HG03060 (cell line): ENCODE measurements at regions not wholly inside any gene's neighbourhood (a gene's known extent, or its start where the extent isn't known, plus 50 kb on each side); places are given as distances from the start of the nearest gene placed in this dataset.
"Not testable (repeated sequence)": the region's sequence is repeated elsewhere in the genome, so short reads cannot be mapped to it uniquely, and the experiment has no call there.

Source experiments
- ATAC-seq: cut with Tn5 transposase; IDR thresholded peaks from one replicate; pipeline ENCODE4 v1.9.1; 2021; ENCODE audit warnings: low read depth, moderate number of reproducible peaks; ENCODE audit not compliant: unreplicated experiment

GRCh38 chr22:22296047-22296446 is 51.5 kb downstream of the VPREB1 start:
- ATAC-seq: not testable (repeated sequence)

- ATAC-seq: not testable (repeated sequence)
These were observed 52.7 kb downstream of the VPREB1 start for GRCh38 chr22:22297159-22297793.

- ATAC-seq: not testable (repeated sequence)
These were observed 53.4 kb downstream of the VPREB1 start for GRCh38 chr22:22297794-22298653.

- ATAC-seq: not testable (repeated sequence)
These were observed 54.0 kb downstream of the VPREB1 start for GRCh38 chr22:22298654-22299009.

- not testable (repeated sequence) for ATAC-seq
These were observed 55.9 kb downstream of the VPREB1 start for GRCh38 chr22:22300511-22300910.

- not testable (repeated sequence) for ATAC-seq
These were observed 56.4 kb downstream of the VPREB1 start for GRCh38 chr22:22300946-22301345.

- no peak for ATAC-seq
These were observed 72.0 kb downstream of the VPREB1 start for GRCh38 chr22:22316589-22316988.

GRCh38 chr22:22318723-22319465 is 74.3 kb downstream of the VPREB1 start:
- no peak for ATAC-seq

GRCh38 chr22:22321743-22322611 is 77.4 kb downstream of the VPREB1 start:
- ATAC-seq: not testable (repeated sequence)

GRCh38 chr22:22322792-22323191 is 78.2 kb downstream of the VPREB1 start:
- ATAC-seq: no peak

GRCh38 chr22:22327723-22328122 is 83.1 kb downstream of the VPREB1 start:
- no peak for ATAC-seq

- no peak for ATAC-seq
These were observed 85.2 kb downstream of the VPREB1 start for GRCh38 chr22:22329792-22330191.

GRCh38 chr22:22335640-22336039 is 91.1 kb downstream of the VPREB1 start:
- not testable (repeated sequence) for ATAC-seq

- ATAC-seq: not testable (repeated sequence)
These were observed 91.7 kb downstream of the VPREB1 start for GRCh38 chr22:22336333-22336732.

- not testable (repeated sequence) for ATAC-seq
These were observed 94.2 kb downstream of the VPREB1 start for GRCh38 chr22:22338778-22339177.

GRCh38 chr22:22341736-22342135 is 97.2 kb downstream of the VPREB1 start:
- ATAC-seq: no peak

- ATAC-seq: no peak
These were observed 98.4 kb downstream of the VPREB1 start for GRCh38 chr22:22342697-22343580.

- ATAC-seq: no peak
These were observed 99.2 kb downstream of the VPREB1 start for GRCh38 chr22:22343581-22344296.

GRCh38 chr22:22344430-22344829 is 99.8 kb downstream of the VPREB1 start:
- no peak for ATAC-seq
